OCI-M1 (cell line): ENCODE measurements at regions not wholly inside any gene's neighbourhood (a gene's known extent, or its start where the extent isn't known, plus 50 kb on each side); places are given as distances from the start of the nearest gene placed in this dataset.

Experiments used
- DNase-seq: peaks from one replicate; lab custom pipeline; 2025; lab: John Stamatoyannopoulos, UW

DNA sequence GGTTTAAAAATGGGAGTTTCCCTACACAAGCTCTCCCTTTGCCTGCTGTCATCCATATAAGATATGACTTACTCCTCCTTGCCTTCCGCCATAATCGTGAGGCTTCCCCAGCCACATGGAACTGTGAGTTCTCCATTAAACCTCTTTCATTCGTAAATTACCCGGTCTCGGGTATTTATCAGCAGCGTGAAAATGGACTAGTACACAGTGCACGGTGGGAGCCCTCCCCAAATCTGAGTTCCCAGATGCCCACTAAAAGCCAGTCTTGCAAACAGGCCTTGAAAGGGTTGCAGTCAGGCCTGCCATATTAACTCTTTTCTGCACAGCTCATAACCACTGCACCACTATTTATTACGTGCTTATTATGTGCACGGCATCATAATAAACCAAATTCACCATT lies 400.9 kb downstream of the PRDM2 start:
- no peak for DNase-seq

DNA sequence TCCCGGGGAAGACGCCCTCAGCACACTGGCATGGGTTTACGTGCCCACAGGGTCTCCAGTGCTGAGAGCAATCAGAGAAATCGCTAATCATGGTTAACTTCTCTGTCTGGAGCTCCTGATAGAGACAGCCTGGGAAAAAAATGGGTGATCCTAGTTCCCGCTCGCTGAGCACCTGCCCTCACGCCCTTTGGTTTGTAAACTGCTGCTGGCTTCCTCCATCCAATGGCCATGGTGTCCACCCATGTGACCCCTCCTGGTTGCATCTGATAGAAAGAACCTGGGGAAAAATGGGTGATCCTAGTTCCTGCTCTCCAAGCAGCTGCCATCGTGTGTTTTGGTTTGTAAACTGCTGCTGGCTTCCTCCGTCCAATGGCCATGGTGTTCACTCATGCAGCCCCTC lies 402.2 kb downstream of the PRDM2 start:
- no peak for DNase-seq

DNA sequence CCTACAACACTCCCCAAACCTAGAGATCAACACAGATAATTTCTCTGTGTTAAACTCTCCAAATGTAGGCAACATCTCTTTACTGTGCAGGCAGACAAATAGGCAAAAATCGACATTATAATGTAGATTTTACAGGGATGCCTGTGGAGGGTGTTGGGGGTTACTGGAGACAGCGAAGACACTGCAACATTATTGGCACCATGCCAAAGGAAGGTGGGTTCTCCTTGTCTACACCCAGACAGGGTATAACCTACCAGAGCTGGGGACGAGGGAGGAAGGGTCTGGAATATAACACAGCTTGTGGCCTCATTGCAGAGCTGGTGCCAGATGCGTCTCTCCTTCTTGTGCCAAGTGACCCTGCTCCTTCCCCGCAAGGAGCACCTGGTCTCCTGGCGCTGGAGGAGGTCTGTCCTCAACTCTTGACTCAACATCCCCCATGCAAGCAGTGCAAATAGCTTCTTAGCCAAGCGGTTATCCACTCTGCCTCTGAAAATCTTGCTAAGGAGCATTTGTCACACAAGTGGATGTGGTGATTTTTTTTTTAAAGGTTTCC lies 404.0 kb downstream of the PRDM2 start:
- no peak for DNase-seq

- no peak for DNase-seq
These were observed 406.1 kb downstream of the PRDM2 start for GRCh38 chr1:14106126-14106525.

DNA sequence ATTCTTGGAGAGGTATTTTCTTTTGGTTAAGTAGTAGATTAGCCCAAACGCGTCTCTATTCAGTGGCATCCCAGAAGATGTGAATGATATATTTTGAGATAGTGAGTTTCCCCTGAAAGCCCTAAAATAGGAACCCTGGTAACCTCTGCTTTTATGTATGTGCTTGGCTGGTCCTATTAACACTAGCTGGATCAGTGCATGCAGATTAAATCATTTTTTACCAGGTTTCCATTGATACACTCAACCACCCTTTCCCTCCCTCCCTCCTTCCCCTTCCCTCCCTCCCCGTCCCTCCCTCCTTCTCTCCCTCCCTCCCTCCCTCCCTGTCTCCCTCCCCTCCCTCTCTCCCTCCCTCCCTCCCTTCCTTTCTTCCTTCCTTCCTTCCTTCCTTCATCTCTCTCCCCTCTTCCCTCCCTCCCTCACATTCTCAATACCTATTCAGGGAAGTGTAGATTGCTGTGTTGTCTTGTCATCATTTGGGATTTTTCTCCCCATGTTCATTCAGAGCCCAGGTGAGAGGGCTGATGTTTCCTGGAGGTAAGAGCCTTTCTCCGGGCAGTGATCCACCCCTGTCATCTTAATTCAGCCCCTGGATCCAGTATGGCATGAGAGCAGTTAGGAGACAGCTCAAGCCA lies 406.8 kb downstream of the PRDM2 start:
- DNase-seq, result no peak

DNA sequence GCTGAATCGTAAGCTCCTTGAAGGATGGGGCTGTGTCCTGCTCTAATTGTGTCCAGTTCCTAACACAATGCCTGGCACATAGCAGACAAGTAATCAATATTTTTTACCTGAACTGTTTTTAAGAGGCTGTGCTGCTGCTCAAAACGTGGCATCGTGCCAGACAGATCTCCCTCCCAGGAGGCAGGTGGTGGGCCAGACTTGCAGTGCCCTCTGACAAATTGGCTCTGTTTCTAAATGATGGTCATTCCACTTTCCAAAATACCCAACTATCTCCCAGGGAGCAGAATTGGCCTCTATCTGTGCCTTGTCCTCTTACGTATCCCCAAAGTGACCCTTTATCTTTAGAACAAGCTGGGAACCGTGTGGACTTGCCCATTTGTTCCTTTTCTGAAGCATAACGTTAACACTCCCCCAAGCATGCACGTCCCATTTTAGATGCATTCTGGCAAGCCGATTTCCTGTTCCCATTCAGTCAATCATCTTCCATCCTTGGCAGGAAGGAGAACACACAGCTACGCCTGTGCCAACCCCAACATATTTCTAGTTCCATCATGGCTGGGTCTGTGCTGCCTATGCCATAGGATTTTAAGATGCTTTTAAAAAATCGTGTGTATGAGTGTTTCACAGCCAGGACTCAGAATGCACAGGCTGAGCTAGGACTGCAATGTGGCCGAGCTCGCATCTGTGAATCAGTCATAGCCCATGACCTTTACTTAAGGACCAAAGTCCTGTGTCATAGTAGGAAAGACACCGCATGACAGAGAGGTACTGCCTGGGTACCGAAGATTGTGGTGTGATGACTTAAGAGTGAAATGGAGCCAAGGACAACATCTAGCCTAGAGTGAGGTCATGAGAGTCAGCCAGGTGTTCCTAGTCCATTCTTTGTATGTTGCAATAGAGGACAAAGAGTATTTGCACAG lies 408.6 kb downstream of the PRDM2 start:
- no peak for DNase-seq

GRCh38 chr1:14109276-14109635 lies 409.3 kb downstream of the PRDM2 start:
- no peak for DNase-seq

GRCh38 chr1:14110040-14110439 lies 410.1 kb downstream of the PRDM2 start:
- DNase-seq, result no peak

- no peak for DNase-seq
These were observed 411.1 kb downstream of the PRDM2 start for GRCh38 chr1:14111121-14111520.

DNA sequence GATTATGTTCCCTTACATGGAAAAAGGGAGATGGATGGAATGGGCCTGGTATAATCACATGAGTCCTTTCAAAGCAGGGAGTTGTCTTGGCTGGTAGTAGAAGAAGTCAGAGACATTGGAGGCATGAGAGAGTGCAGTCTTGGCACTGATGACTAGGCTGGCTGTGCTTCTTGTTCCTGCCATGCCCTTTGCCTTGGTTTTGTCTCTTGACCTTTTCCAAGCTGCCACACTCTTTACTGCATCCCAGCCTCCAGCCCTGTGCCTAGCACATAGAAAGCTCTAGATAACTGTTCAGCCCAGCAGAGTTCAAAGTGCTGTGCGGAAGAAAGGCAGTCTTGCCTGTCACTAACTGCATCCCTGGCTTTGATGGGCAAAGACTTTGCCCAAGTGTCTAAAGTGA lies 412.6 kb downstream of the PRDM2 start:
- no peak for DNase-seq

DNA sequence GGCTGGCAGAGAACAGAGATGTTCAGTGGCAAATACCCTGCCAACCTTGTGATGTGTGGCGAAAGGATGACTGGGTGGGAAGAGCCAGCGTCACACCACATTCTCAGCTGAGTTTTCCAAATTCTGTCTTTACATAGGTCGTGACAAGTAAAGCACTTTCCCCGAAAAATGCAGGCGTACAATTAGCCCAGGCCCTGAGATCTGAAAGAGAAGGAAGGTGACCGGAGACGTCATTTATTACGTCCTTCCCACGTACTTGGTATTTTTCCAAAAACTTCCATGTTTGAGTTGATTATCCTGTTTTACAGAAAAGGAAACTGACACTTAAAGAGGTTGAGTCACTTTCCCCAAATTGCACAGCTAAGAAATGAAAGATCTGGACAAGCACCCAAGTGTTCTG lies 413.3 kb downstream of the PRDM2 start:
- DNase-seq, result no peak

DNA sequence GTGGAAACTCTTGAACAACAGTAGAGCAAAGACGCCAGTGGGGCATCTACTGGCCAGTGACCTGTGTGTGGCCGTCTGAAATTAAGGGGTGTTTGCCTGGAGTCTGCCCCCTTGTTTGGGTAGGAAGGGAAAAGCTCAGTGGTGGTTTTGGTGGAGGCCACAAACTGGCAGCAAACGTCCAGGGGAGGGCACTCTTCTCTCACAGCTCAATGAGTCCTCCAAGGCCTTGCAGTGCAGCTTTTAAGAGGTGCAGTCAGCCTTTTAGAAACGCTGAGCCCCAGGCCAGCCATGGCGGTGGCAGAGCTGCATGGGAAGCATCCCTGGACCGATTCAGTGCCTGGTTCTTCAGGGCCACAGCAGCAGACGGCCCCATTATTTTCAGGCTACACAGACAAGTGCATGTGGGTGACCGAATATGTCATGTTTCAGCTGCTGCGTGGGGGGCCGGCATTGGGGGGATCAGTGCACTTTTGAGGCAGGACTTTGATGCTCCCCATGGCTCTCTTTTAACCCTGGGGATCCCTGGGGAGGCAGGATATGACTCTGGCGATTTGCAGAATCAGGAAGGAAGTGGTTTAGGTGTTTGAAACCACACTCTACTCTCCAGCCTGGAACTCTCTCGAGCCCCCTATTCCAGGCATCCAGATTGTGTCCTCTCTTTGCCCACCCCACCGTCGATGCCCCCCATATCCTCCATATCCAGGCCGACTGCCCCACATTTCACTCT lies 414.0 kb downstream of the PRDM2 start:
- DNase-seq, result peak; percentile 44

DNA sequence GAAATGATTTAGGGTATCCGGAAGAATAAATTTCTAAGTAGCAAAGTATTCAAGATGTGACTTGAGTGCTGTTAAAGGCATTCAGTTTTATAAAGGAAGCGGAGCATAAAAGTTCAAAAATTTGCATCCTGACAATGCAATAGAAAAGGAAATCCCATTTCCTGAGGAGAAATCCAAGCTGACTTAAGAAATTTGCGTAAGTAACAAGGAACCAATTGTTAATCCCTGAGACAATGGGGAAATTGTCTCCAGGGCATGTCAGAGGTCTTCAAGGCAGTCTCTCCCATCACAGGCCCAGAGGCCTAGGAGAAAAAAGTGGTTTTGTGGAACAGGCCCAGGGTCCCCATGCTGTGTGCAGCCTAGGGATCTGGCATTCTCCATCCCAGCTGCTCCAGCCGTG lies 416.0 kb downstream of the PRDM2 start:
- DNase-seq, result no peak

- DNase-seq, result no peak
These were observed 417.7 kb downstream of the PRDM2 start for GRCh38 chr1:14117700-14118099.

- no peak for DNase-seq
These were observed 418.9 kb downstream of the PRDM2 start for GRCh38 chr1:14118691-14119485.

- DNase-seq, result no peak
These were observed 420.9 kb downstream of the PRDM2 start for GRCh38 chr1:14120895-14121294.

DNA sequence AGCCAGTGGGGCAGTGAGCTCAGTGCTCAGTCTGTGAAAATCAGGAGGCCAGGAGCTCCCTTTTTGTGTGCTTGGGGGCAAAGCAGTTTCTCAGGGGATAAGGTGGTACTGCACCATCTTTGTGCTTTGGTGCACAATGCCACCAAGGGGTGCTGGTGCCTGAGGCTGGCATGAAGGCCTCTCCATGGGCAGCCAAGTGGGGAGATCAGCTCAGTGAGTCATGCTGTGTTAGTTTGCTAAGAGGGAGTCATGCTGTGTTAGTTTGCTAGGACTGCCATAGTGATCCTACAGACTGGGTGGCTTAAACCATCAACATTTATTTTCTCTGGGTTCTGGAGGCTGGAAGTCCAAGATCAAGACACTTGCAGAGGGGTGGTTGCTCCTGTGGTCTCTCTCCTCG lies 428.1 kb downstream of the PRDM2 start:
- DNase-seq, result no peak

DNA sequence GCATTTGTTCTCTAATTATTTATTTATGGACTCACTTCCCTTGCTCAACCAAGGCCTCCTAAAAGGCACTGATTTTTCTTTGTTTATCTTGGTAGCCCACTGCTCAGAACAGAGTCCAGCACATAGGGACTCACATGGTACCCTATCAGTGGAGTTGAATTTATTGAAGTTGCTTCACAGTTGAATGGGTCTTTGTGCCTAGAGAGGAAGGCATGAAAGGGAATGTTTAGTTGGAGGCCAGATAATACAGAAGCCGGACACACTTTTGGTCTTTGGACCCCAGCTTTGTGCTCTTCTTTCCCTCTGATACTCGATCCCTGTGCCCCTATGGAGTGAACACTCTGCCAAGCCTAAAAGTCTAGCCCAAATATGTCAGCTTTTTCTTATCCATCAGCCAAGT lies 429.0 kb downstream of the PRDM2 start:
- no peak for DNase-seq

DNA sequence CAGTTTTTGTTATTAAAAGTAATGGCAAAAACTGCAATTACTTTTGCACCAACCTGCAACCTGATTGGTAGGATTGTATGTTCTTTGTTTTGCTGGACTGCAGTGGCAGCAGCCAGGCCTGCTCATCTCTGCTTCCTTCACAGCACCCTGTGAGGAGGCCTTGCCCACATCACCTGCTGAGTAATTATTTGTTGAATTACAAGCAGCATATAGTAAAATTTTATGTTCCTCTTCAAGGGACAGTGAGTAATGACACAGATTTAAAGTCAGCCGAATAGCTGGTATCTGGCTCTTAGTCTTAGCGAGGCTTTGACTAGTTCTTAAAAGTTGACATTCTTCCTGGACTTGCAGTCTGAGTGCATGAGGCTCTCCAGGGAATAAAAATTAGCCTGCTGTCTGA lies 435.1 kb downstream of the PRDM2 start:
- no peak for DNase-seq

DNA sequence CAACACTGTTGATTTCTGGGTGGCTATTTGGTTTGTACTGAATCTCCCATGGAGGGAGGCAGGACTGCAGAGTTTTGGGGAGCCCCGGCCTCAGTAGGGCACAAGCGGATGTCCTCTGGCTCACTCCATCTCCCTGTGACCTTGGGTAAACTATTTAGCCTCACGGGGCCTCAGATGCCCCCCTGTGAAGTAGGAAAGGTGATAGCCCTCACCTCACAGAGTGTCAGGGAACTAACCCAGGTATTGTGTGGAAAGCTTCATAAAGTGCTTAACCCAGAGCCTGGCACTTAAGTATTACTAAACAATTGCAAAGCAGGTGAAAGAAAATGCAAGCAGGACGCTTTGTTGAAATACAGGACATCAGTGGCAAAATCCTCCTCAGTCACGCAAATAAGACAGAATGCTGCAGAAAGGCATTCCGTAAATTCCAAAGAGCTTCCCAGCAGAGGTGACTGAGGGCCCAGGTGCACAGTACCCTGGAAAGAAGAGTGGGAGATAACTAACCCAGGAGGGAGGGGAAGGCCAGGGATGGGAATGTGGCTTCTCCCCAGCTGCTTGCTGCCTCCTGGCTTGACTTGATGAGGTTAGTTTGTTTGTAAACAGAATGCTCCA lies 436.3 kb downstream of the PRDM2 start:
- DNase-seq, result no peak

- no peak for DNase-seq
These were observed 436.9 kb downstream of the PRDM2 start for GRCh38 chr1:14136881-14137280.
